ENCODE measurements at regions not wholly inside any gene's neighbourhood (a gene's known extent, or its start where the extent isn't known, plus 50 kb on each side); places are given as distances from the start of the nearest gene placed in this dataset.
"Not testable (repeated sequence)": the region's sequence is repeated elsewhere in the genome, so short reads cannot be mapped to it uniquely, and the experiment has no call there.

- DNase-seq (ENCODE audit: low spot score): no peak
- no peak for TF ChIP-seq CTCF (IDR thresholded peaks at IDR 0.05; ENCODE audit: borderline replicate concordance, control extremely low read depth, extremely low read depth, insufficient read depth, missing control alignments)
- in situ Hi-C loops (cut with MboI; ENCODE audit: low sequenced_read_pairs, unreplicated experiment): no loop called here
These were observed 88.8 kb upstream of the EEF2KMT start for GRCh38 chr16:5186381-5186903.

- in situ Hi-C loops (cut with MboI; ENCODE audit: low sequenced_read_pairs, unreplicated experiment): no loop called here
These were observed 78.9 kb upstream of the EEF2KMT start for GRCh38 chr16:5176505-5176904.

GRCh38 chr16:5175266-5175665 lies 77.7 kb upstream of the EEF2KMT start:
- in situ Hi-C loops (cut with MboI; ENCODE audit: low sequenced_read_pairs, unreplicated experiment): no loop called here
- TF ChIP-seq CTCF (IDR thresholded peaks at IDR 0.05; ENCODE audit: borderline replicate concordance, control extremely low read depth, extremely low read depth, insufficient read depth, missing control alignments): no peak

More at GRCh38 chr16:5176505-5176904, 78.9 kb upstream of the EEF2KMT start:
- no peak for TF ChIP-seq CTCF (IDR thresholded peaks at IDR 0.05; ENCODE audit: borderline replicate concordance, control extremely low read depth, extremely low read depth, insufficient read depth, missing control alignments)
- DNase-seq (ENCODE audit: low spot score): no peak

GRCh38 chr16:5166486-5166885 lies 68.9 kb upstream of the EEF2KMT start:
- no peak for TF ChIP-seq CTCF (IDR thresholded peaks at IDR 0.05; ENCODE audit: borderline replicate concordance, control extremely low read depth, extremely low read depth, insufficient read depth, missing control alignments)
- in situ Hi-C loops (cut with MboI; ENCODE audit: low sequenced_read_pairs, unreplicated experiment): no loop called here
- no peak for DNase-seq (ENCODE audit: low spot score)

More at GRCh38 chr16:5175266-5175665, 77.7 kb upstream of the EEF2KMT start:
- DNase-seq (ENCODE audit: low spot score): no peak

GRCh38 chr16:5165429-5165828 lies 67.8 kb upstream of the EEF2KMT start:
- in situ Hi-C loops (cut with MboI; ENCODE audit: low sequenced_read_pairs, unreplicated experiment); DNase-seq (ENCODE audit: low spot score): not testable (repeated sequence)

GRCh38 chr16:5162801-5163200 lies 65.2 kb upstream of the EEF2KMT start:
- DNase-seq (ENCODE audit: low spot score); in situ Hi-C loops (cut with MboI; ENCODE audit: low sequenced_read_pairs, unreplicated experiment): not testable (repeated sequence)

GRCh38 chr16:5161888-5162287 lies 64.3 kb upstream of the EEF2KMT start:
- DNase-seq (ENCODE audit: low spot score); in situ Hi-C loops (cut with MboI; ENCODE audit: low sequenced_read_pairs, unreplicated experiment): not testable (repeated sequence)

- in situ Hi-C loops (cut with MboI; ENCODE audit: low sequenced_read_pairs, unreplicated experiment); DNase-seq (ENCODE audit: low spot score): not testable (repeated sequence)
These were observed 62.4 kb upstream of the EEF2KMT start for GRCh38 chr16:5160010-5160409.

GRCh38 chr16:5159537-5159936 lies 61.9 kb upstream of the EEF2KMT start:
- in situ Hi-C loops (cut with MboI; ENCODE audit: low sequenced_read_pairs, unreplicated experiment): not testable (repeated sequence)

More at GRCh38 chr16:5159537-5159936, 61.9 kb upstream of the EEF2KMT start:
- DNase-seq (ENCODE audit: low spot score): not testable (repeated sequence)

Data from GM13976 (cell line).